OCI-LY7 (cell line): ENCODE measurements at regions not wholly inside any gene's neighbourhood (a gene's known extent, or its start where the extent isn't known, plus 50 kb on each side); places are given as distances from the start of the nearest gene placed in this dataset.
A peak's percentile ranks its signal among the peaks of the same experiment; 100 is the strongest.

ENCODE experiments used
- BruUV-seq: library from RNA; stranded (reverse); fragments of 400-500 nt; replicated peaks from 2 replicates; lab custom pipeline; 2021; lab: Mats Ljungman, UMichigan
- CTCF ChIA-PET: fragments of 300-600 bp; sonication (Branson Sonifier 250); formaldehyde crosslinking; loops from one replicate; lab custom pipeline; 2022; ENCODE audit warnings: antibody characterized with exemption; ENCODE audit not compliant: unreplicated experiment; lab: Charles Lee
- POLR2A ChIA-PET: fragments of 300-600 bp; sonication (Branson Sonifier 250); formaldehyde crosslinking; loops from one replicate; lab custom pipeline; 2022; ENCODE audit warnings: antibody characterized with exemption; lab: Charles Lee
- DNase-seq: peaks from one replicate; pipeline ENCODE4 v3.0.0-alpha.2; 2015; ENCODE audit warnings: low spot score
- H2AFZ ChIP-seq: fragments of 200-600 bp; sonication (generic), shearing (Covaris generic); 2 replicates; pipeline ENCODE4 v1.6.1; 2014; ENCODE audit warnings: mild to moderate bottlenecking, antibody characterized with exemption, low read length, moderate library complexity
- H3K27ac ChIP-seq: fragments of 200-600 bp; sonication (generic); 2 replicates; pipeline ENCODE4 v1.5.1; 2014; ENCODE audit warnings: mixed run types, low read depth, mild to moderate bottlenecking, moderate library complexity, low read length, inconsistent platforms; ENCODE audit not compliant: poor library complexity, severe bottlenecking
- H3K36me3 ChIP-seq: fragments of 200-600 bp; sonication (generic); 2 replicates; pipeline ENCODE4 v1.6.1; 2014; ENCODE audit warnings: mild to moderate bottlenecking, antibody characterized with exemption, low read length, moderate library complexity, mixed read lengths; ENCODE audit not compliant: insufficient read depth
- H3K4me1 ChIP-seq: fragments of 200-600 bp; sonication (generic); 2 replicates; pipeline ENCODE4 v1.5.1; 2014; ENCODE audit warnings: mild to moderate bottlenecking, low read length; ENCODE audit not compliant: insufficient read depth, poor library complexity, severe bottlenecking
- H3K4me2 ChIP-seq: fragments of 200-600 bp; sonication (generic); 2 replicates; pipeline ENCODE4 v1.6.1; 2014; ENCODE audit warnings: mild to moderate bottlenecking, low read length
- H3K4me3 ChIP-seq: fragments of 200-600 bp; sonication (generic); 2 replicates; pipeline ENCODE4 v1.5.1; 2014; ENCODE audit warnings: mild to moderate bottlenecking, low read depth, low read length; ENCODE audit not compliant: poor library complexity, severe bottlenecking
- H3K79me2 ChIP-seq: fragments of 200-600 bp; sonication (generic); 2 replicates; pipeline ENCODE4 v1.6.1; 2016; ENCODE audit warnings: low read depth, mild to moderate bottlenecking, low read length, moderate library complexity, mixed read lengths; ENCODE audit not compliant: insufficient read depth
- H3K9me2 ChIP-seq: fragments of 200-600 bp; sonication (generic); 2 replicates; pipeline ENCODE4 v1.6.1; 2016; ENCODE audit warnings: mild to moderate bottlenecking, low read length, mixed read lengths; ENCODE audit not compliant: insufficient read depth
- H3K9me3 ChIP-seq: fragments of 200-600 bp; sonication (generic); 2 replicates; pipeline ENCODE4 v1.6.1; 2014; ENCODE audit warnings: mild to moderate bottlenecking, mixed run types, low read length, mixed read lengths
- H4K20me1 ChIP-seq: fragments of 200-600 bp; sonication (generic); 2 replicates; pipeline ENCODE4 v1.6.1; 2014; ENCODE audit warnings: mild to moderate bottlenecking, antibody characterized with exemption, low read length, moderate library complexity, mixed read lengths; ENCODE audit not compliant: insufficient read depth
- EZH2phosphoT487 ChIP-seq: fragments of 200-600 bp; sonication (generic); IDR thresholded peaks from 2 replicates; pipeline ENCODE4 v1.6.1; 2018; ENCODE audit warnings: low read depth, borderline replicate concordance, mild to moderate bottlenecking, mixed run types, antibody characterized with exemption, low read length, moderate library complexity, mixed read lengths
- intact Hi-C: fragments of 100-400 bp; cut with micrococcal nuclease; formaldehyde crosslinking; loops from one replicate; pipeline ENCODE4 v1.10.0; 2022; ENCODE audit not compliant: unreplicated experiment
- TF ChIP-seq, protein P1 (sequence below): fragments of 200-600 bp; sonication (generic); conservative IDR thresholded peaks from 2 replicates; pipeline ENCODE4 v1.5.1; 2014; ENCODE audit warnings: mild to moderate bottlenecking, antibody characterized with exemption, low read length, moderate library complexity, mixed read lengths

DNA sequence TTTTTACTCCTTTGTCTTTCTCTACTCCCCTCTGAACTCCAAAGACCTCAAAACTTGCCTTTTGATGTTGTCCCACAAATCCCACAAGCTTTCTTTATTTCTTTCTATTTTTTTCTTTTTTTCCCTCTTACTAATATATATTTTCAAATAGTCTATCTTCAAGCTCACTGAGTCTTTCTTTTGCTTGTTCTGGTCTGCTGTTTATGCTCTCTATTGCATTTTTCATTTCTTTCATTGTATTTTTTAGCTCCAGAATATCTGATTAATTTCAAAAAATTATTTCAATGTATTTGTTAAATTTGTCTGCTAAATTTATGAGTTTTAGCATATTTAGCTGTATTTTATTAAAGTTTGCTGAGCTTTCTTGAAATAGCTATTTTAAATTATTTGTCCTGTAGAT is 223.3 kb upstream of the IRX1 start:
- no peak overlapping the region for H3K4me2 ChIP-seq
- no peaks in the 10 kb centered on the region for H4K20me1 ChIP-seq
- intact Hi-C loops = no loop called here
- no peak overlapping the region for H2AFZ ChIP-seq
- no peaks in the 10 kb centered on the region for H3K79me2 ChIP-seq
- no peaks in the 10 kb centered on the region for H3K9me2 ChIP-seq
- DNase-seq = peak; percentile 8
- no peaks in the 10 kb centered on the region for H3K36me3 ChIP-seq
- TF ChIP-seq, protein P1, sequence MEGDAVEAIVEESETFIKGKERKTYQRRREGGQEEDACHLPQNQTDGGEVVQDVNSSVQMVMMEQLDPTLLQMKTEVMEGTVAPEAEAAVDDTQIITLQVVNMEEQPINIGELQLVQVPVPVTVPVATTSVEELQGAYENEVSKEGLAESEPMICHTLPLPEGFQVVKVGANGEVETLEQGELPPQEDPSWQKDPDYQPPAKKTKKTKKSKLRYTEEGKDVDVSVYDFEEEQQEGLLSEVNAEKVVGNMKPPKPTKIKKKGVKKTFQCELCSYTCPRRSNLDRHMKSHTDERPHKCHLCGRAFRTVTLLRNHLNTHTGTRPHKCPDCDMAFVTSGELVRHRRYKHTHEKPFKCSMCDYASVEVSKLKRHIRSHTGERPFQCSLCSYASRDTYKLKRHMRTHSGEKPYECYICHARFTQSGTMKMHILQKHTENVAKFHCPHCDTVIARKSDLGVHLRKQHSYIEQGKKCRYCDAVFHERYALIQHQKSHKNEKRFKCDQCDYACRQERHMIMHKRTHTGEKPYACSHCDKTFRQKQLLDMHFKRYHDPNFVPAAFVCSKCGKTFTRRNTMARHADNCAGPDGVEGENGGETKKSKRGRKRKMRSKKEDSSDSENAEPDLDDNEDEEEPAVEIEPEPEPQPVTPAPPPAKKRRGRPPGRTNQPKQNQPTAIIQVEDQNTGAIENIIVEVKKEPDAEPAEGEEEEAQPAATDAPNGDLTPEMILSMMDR = no peak
- no peak for TF ChIP-seq EZH2phosphoT487
- H3K9me3 ChIP-seq = peaks cover 11% of the 10 kb centered on the region
- peaks cover 5% of the 10 kb centered on the region for H3K4me1 ChIP-seq
- BruUV-seq = no TSS peak
- ChIA-PET CTCF (no interaction called here), POLR2A (interaction anchor here (0.7 kb wide), 1 partner anchor 10 kb away, joined by 3 read pairs; no protein-coding TSS in a partner anchor)
- H3K4me3 ChIP-seq = no peak overlapping the region
- no peak overlapping the region for H3K27ac ChIP-seq

GRCh38 chr5:3365501-3366215 is 230.0 kb upstream of the IRX1 start:
- Histone ChIP-seq H3K27ac (no peak overlapping the region), H2AFZ (no peak overlapping the region), H3K4me1 (peaks cover 16% of the 10 kb centered on the region), H3K79me2 (no peaks in the 10 kb centered on the region), H3K36me3 (no peaks in the 10 kb centered on the region), H3K9me2 (no peaks in the 10 kb centered on the region), H3K4me2 (no peak overlapping the region), H4K20me1 (no peaks in the 10 kb centered on the region), H3K4me3 (no peak overlapping the region), H3K9me3 (no peaks in the 10 kb centered on the region)
- POLR2A ChIA-PET = no interaction called here
- DNase-seq = peak; percentile 3
- TF ChIP-seq EZH2phosphoT487 = no peak
- TF ChIP-seq, protein P1 = no peak
- no TSS peak for BruUV-seq
- CTCF ChIA-PET = no interaction called here
- intact Hi-C loops = no loop called here

DNA sequence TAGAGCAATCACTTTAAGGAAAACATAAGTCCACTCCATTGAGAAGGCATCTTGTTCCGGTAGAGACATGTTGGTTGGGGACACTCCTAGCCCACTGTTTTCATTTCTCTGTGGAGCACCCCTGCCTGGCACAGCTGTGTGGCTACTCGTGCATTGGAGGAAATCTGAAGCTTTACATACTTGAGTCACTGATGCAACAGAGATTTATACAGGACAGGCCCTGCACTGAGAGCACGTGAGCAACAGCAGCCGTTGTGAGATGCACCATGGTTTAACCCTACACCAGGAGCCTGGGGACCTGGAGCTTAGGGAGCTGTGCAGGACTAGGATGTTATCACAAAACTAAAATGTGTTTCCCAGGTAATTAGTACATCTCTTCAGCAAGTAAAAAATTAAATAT is 230.7 kb upstream of the IRX1 start:
- BruUV-seq = no TSS peak
- Histone ChIP-seq H3K27ac (no peak overlapping the region), H3K9me2 (no peaks in the 10 kb centered on the region), H3K4me3 (no peak overlapping the region), H2AFZ (no peak overlapping the region), H3K4me2 (no peak overlapping the region), H3K79me2 (no peaks in the 10 kb centered on the region), H4K20me1 (no peaks in the 10 kb centered on the region), H3K4me1 (peaks cover 16% of the 10 kb centered on the region), H3K9me3 (no peaks in the 10 kb centered on the region), H3K36me3 (no peaks in the 10 kb centered on the region)
- intact Hi-C loops = no loop called here
- CTCF ChIA-PET = no interaction called here
- POLR2A ChIA-PET = no interaction called here
- peak; percentile 14 for DNase-seq
- TF ChIP-seq, protein P1 = no peak
- TF ChIP-seq EZH2phosphoT487 = no peak
